Stomach (tissue), 4 donors: ENCODE measurements at regions not wholly inside any gene's neighbourhood (a gene's known extent, or its start where the extent isn't known, plus 50 kb on each side); places are given as distances from the start of the nearest gene placed in this dataset.
"Not testable (repeated sequence)": the region's sequence is repeated elsewhere in the genome, so short reads cannot be mapped to it uniquely, and the experiment has no call there.

Experiments used
- POLR2A ChIP-seq, 4 donors: fragments of 450-650 bp; IDR thresholded peaks; one replicate each; pipeline ENCODE4 v1.6.1; 2016; ENCODE audit warnings: antibody characterized with exemption in 4 of 4, control low read depth in 2 of 4, mild to moderate bottlenecking in 1 of 4, moderate library complexity in 1 of 4
- POLR2AphosphoS5 ChIP-seq, 3 donors: sonication (generic); formaldehyde crosslinking; IDR thresholded peaks; one replicate each; pipeline ENCODE4 v1.6.1; 2016; ENCODE audit warnings: antibody characterized with exemption in 3 of 3
- TF ChIP-seq, protein P1 (sequence below), 7 experiments: fragments of 450-650 bp in 4 of 7; fragments of 200-600 bp in 3 of 7; sonication (generic) in 3 of 7; IDR thresholded peaks; one replicate each; pipeline ENCODE4 v1.5.1; 2016 to 2019; ENCODE audit warnings: antibody characterized with exemption in 7 of 7, control low read depth in 2 of 7, mild to moderate bottlenecking in 1 of 7

DNA sequence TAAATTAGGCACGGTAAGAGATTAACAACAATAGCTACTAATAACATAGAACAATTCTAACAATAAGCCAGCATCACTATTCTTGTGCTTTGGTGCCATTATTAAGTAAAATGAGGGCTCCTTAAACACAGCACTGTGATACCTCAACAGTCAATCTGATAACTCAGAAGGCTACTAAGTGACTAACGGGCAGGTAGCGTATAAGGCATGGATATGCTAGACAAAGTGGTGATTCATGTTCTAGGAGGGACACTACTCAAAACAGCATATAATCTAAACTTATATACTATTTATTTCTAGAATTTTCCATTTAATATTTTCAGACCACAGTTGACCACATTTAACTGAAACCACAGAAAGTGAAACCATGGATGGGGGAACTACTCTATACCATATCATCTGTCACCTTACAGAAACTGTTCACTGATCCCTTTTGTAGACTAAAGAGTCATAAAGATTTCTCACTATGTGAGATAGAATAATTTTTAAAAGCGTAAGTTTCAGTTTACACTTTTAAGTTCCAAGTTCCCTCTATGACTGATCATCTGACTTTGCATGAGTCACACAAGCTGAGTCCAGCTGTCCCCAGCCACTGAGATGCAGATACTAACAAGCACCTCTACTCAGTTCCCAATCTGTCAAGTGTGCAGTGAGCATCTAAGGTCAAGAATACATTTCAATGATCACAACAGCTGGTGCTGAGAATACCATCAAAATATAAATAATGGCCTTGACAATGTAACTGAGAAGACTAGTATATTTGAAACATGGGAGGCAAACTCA is 256.2 kb downstream of the SPATA31A1 start:
- TF ChIP-seq, protein P1, sequence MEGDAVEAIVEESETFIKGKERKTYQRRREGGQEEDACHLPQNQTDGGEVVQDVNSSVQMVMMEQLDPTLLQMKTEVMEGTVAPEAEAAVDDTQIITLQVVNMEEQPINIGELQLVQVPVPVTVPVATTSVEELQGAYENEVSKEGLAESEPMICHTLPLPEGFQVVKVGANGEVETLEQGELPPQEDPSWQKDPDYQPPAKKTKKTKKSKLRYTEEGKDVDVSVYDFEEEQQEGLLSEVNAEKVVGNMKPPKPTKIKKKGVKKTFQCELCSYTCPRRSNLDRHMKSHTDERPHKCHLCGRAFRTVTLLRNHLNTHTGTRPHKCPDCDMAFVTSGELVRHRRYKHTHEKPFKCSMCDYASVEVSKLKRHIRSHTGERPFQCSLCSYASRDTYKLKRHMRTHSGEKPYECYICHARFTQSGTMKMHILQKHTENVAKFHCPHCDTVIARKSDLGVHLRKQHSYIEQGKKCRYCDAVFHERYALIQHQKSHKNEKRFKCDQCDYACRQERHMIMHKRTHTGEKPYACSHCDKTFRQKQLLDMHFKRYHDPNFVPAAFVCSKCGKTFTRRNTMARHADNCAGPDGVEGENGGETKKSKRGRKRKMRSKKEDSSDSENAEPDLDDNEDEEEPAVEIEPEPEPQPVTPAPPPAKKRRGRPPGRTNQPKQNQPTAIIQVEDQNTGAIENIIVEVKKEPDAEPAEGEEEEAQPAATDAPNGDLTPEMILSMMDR (IDR thresholded peaks at IDR 0.05), result not testable (repeated sequence)
- TF ChIP-seq POLR2AphosphoS5, POLR2A (IDR thresholded peaks at IDR 0.05): not testable (repeated sequence)
